SU-DHL-6 (cell line): ENCODE measurements at regions not wholly inside any gene's neighbourhood (a gene's known extent, or its start where the extent isn't known, plus 50 kb on each side); places are given as distances from the start of the nearest gene placed in this dataset.

Experiments used
- H2AFZ ChIP-seq: fragments of 200-600 bp; sonication (generic); 2 replicates; pipeline ENCODE4 v1.6.1; 2014; ENCODE audit warnings: low read depth, mild to moderate bottlenecking, moderate library complexity, mixed read lengths, antibody characterized with exemption, low read length; ENCODE audit not compliant: severe bottlenecking
- H3F3A ChIP-seq: fragments of 200-600 bp; shearing (Covaris generic); 2 replicates; pipeline ENCODE4 v1.6.0; 2016; ENCODE audit warnings: antibody characterized with exemption, mild to moderate bottlenecking; ENCODE audit not compliant: insufficient read depth
- H3K27ac ChIP-seq: fragments of 200-600 bp; sonication (generic); 2 replicates; pipeline ENCODE4 v1.5.1; 2016; ENCODE audit warnings: low read depth, mild to moderate bottlenecking, low read length, moderate library complexity, mixed read lengths
- H3K27me3 ChIP-seq: fragments of 200-600 bp; sonication (generic), shearing (Covaris generic); 2 replicates; pipeline ENCODE4 v1.6.0; 2014; ENCODE audit warnings: mild to moderate bottlenecking, low read length
- H3K36me3 ChIP-seq: fragments of 200-600 bp; sonication (generic); 2 replicates; pipeline ENCODE4 v1.6.1; 2014; ENCODE audit warnings: mild to moderate bottlenecking, low read length, mixed read lengths
- H3K4me2 ChIP-seq: fragments of 300-600, 200-600 bp; shearing (Covaris generic), sonication (generic); 2 replicates; pipeline ENCODE4 v1.6.0; 2014; ENCODE audit warnings: low read length, low read depth, mild to moderate bottlenecking; ENCODE audit not compliant: poor library complexity, severe bottlenecking
- H3K4me3 ChIP-seq: fragments of 200-600 bp; sonication (generic); 2 replicates; pipeline ENCODE4 v1.5.1; 2014; ENCODE audit warnings: antibody characterized with exemption, low read length, mild to moderate bottlenecking, mixed read lengths; ENCODE audit not compliant: insufficient read depth, poor library complexity, severe bottlenecking
- H3K79me2 ChIP-seq: fragments of 200-600 bp; sonication (generic); 2 replicates; pipeline ENCODE4 v1.6.1; 2014; ENCODE audit warnings: mild to moderate bottlenecking, low read length, moderate library complexity; ENCODE audit not compliant: insufficient read depth
- H3K9ac ChIP-seq: fragments of 200-600 bp; sonication (generic); 2 replicates; pipeline ENCODE4 v1.7.0; 2014; ENCODE audit warnings: mild to moderate bottlenecking, low read length
- H3K9me2 ChIP-seq: fragments of 200-600 bp; sonication (generic); replicated peaks from 2 replicates; pipeline ENCODE4 v1.6.1; 2014; ENCODE audit warnings: low read length; ENCODE audit not compliant: insufficient read depth
- H3K9me3 ChIP-seq: fragments of 200-600 bp; sonication (generic); 2 replicates; pipeline ENCODE4 v1.6.1; 2014; ENCODE audit warnings: low read length, mixed read lengths; ENCODE audit not compliant: insufficient read depth
- H4K20me1 ChIP-seq: fragments of 200-600 bp; sonication (generic); 2 replicates; pipeline ENCODE4 v1.6.1; 2014; ENCODE audit warnings: low read depth, mild to moderate bottlenecking, antibody characterized with exemption, low read length, moderate library complexity, mixed read lengths
- EZH2phosphoT487 ChIP-seq: fragments of 200-600 bp; sonication (generic), shearing (Covaris generic); conservative IDR thresholded peaks from 2 replicates; pipeline ENCODE4 v1.6.1; 2018; ENCODE audit warnings: mild to moderate bottlenecking, antibody characterized with exemption, low read length, moderate library complexity, mixed read lengths
- TF ChIP-seq, protein P1 (sequence below): fragments of 200-600 bp; sonication (generic); IDR thresholded peaks from one replicate; pipeline ENCODE4 v1.5.1; 2017; ENCODE audit warnings: antibody characterized with exemption, mild to moderate bottlenecking, low read length, moderate library complexity; ENCODE audit not compliant: insufficient read depth, poor library complexity, severe bottlenecking

DNA sequence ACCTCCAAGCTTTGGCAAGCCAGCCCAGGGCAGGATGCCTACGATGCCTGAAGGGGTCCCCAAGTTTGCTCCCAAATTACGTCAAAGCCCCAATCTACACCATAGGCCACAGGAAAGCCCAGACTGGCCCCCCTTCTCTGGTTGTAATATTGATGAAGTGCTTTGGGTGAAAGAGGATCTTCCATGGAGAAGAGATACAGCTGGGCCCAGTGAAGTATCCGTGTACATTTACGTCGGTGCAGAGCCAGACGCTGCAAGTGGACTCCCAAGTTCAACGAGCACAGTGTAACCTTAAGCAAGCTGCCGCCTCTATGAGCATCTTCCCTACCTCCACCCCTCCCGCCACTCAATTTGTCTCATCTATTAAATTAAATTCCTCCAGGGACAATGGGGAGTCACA lies 100.1 kb upstream of the TPM1 start:
- Histone ChIP-seq H3K9me2 (no peaks in the 10 kb centered on the region), H3K9ac (no peak overlapping the region), H2AFZ (no peak overlapping the region)

DNA sequence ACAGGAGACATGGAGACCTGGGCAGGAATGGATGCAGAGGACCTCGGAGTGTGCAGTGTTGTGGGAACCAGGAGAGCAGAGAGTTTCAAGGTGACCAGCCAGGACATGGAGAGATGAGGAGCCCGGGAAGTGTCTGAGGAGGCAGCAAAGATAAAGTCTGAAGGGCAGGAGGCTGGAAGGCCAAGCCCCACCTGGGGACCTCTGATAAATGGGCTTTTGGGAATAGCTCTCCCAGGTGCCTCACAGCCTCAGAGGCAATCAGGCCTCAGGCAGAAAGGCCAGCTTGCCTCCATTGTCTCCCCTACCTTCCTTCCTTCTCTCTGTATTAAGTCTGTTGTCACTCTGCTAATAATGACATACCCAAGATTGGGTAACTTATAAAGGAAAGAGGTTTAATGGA lies 97.5 kb upstream of the TPM1 start:
- no peak overlapping the region for H2AFZ ChIP-seq
- H3K9me3 ChIP-seq, result no peaks in the 10 kb centered on the region

More for the DNA sequence above, 100.1 kb upstream of the TPM1 start:
- H3K4me2 ChIP-seq, result no peak overlapping the region
- no peak overlapping the region for H3K4me3 ChIP-seq
- no peak for TF ChIP-seq EZH2phosphoT487
- TF ChIP-seq, protein P1, sequence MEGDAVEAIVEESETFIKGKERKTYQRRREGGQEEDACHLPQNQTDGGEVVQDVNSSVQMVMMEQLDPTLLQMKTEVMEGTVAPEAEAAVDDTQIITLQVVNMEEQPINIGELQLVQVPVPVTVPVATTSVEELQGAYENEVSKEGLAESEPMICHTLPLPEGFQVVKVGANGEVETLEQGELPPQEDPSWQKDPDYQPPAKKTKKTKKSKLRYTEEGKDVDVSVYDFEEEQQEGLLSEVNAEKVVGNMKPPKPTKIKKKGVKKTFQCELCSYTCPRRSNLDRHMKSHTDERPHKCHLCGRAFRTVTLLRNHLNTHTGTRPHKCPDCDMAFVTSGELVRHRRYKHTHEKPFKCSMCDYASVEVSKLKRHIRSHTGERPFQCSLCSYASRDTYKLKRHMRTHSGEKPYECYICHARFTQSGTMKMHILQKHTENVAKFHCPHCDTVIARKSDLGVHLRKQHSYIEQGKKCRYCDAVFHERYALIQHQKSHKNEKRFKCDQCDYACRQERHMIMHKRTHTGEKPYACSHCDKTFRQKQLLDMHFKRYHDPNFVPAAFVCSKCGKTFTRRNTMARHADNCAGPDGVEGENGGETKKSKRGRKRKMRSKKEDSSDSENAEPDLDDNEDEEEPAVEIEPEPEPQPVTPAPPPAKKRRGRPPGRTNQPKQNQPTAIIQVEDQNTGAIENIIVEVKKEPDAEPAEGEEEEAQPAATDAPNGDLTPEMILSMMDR, result no peak
- H3K36me3 ChIP-seq, result no peaks in the 10 kb centered on the region
- H3K9me3 ChIP-seq, result no peaks in the 10 kb centered on the region
- no peaks in the 10 kb centered on the region for H3K79me2 ChIP-seq
- H3K27me3 ChIP-seq, result no peaks in the 10 kb centered on the region
- no peaks in the 10 kb centered on the region for H4K20me1 ChIP-seq
- no peak overlapping the region for H3K27ac ChIP-seq
- no peaks in the 10 kb centered on the region for H3F3A ChIP-seq

DNA sequence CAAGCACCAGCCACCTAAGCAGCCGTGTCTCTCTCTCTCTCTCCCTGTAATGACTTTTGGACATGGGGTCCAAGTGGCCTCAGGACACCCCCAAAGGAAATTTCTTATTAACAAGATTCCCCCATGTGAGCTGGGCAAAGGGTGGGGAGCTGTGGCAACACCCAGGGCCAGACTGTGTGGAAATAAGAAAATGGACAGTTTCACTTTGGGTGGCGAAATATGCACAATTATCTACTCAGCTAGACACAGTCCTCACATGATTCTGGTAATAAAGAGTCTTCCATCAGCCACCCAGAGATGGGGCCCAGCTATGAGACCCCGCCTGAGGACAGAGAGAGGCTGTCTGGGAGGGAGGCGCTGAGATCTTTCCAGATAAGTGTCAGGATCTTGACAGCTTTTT lies 96.8 kb upstream of the TPM1 start:
- no peak overlapping the region for H3K4me3 ChIP-seq
- TF ChIP-seq, protein P1, result no peak

More for the DNA sequence above, 97.5 kb upstream of the TPM1 start:
- H3K4me3 ChIP-seq, result no peak overlapping the region
- no peaks in the 10 kb centered on the region for H3K79me2 ChIP-seq
- H3K27me3 ChIP-seq, result no peaks in the 10 kb centered on the region
- no peak overlapping the region for H3K4me2 ChIP-seq
- H4K20me1 ChIP-seq, result no peaks in the 10 kb centered on the region
- H3K36me3 ChIP-seq, result no peaks in the 10 kb centered on the region
- TF ChIP-seq, protein P1, result no peak
- TF ChIP-seq EZH2phosphoT487, result no peak
- H3K9me2 ChIP-seq, result no peaks in the 10 kb centered on the region
- no peak overlapping the region for H3K27ac ChIP-seq
- H3K9ac ChIP-seq, result no peak overlapping the region
- no peaks in the 10 kb centered on the region for H3F3A ChIP-seq

More for the DNA sequence above, 96.8 kb upstream of the TPM1 start:
- H3F3A ChIP-seq, result no peaks in the 10 kb centered on the region
- H3K27me3 ChIP-seq, result no peaks in the 10 kb centered on the region
- no peak overlapping the region for H3K27ac ChIP-seq
- H4K20me1 ChIP-seq, result no peaks in the 10 kb centered on the region
- H3K4me2 ChIP-seq, result no peak overlapping the region
- no peak overlapping the region for H3K9ac ChIP-seq
- H3K79me2 ChIP-seq, result no peaks in the 10 kb centered on the region
- no peak overlapping the region for H2AFZ ChIP-seq
- H3K9me2 ChIP-seq, result no peaks in the 10 kb centered on the region
- no peaks in the 10 kb centered on the region for H3K36me3 ChIP-seq
- no peaks in the 10 kb centered on the region for H3K9me3 ChIP-seq
